Transverse colon (tissue), 4 donors: ENCODE measurements at regions not wholly inside any gene's neighbourhood (a gene's known extent, or its start where the extent isn't known, plus 50 kb on each side); places are given as distances from the start of the nearest gene placed in this dataset.

Source experiments
- DNase-seq: peaks from one replicate; pipeline ENCODE4 v3.0.0-alpha.2; 2019
- H3K27ac ChIP-seq, 4 donors: fragments of 200-600 bp; sonication (generic); 2 replicates each; pipeline ENCODE4 v1.5.1; 2016 to 2018; ENCODE audit warnings: inconsistent platforms in 4 of 4
- H3K27me3 ChIP-seq: fragments of 200-600 bp; sonication (generic); 2 replicates; pipeline ENCODE4 v1.5.1; 2017; ENCODE audit warnings: inconsistent platforms
- H3K36me3 ChIP-seq, 4 donors: fragments of 200-600 bp; sonication (generic); 2 replicates each; pipeline ENCODE4 v1.5.1; 2017 to 2019; ENCODE audit warnings: inconsistent platforms in 4 of 4
- H3K4me1 ChIP-seq, 4 donors: fragments of 200-600 bp; sonication (generic); 2 replicates each; pipeline ENCODE4 v1.5.1; 2017 to 2020; ENCODE audit warnings: inconsistent platforms in 4 of 4
- H3K4me3 ChIP-seq, 4 donors: fragments of 200-600 bp; sonication (generic); 1 replicate in 1 of 4; 2 replicates in 3 of 4; pipeline versions ENCODE4 v1.5.1 to v1.6.1; 2017 to 2019; ENCODE audit warnings: inconsistent platforms in 4 of 4
- H3K9me3 ChIP-seq, 2 donors: fragments of 200-600 bp; sonication (generic); 2 replicates each; pipeline ENCODE4 v1.5.1; 2017 to 2019; ENCODE audit warnings: inconsistent platforms in 2 of 2
- EP300 ChIP-seq: sonication (generic); formaldehyde crosslinking; IDR thresholded peaks from one replicate; pipeline ENCODE4 v1.6.1; 2017; ENCODE audit warnings: antibody characterized with exemption, low read depth
- POLR2A ChIP-seq: fragments of 450-650 bp; IDR thresholded peaks from one replicate; pipeline ENCODE4 v1.6.1; 2016; ENCODE audit warnings: antibody characterized with exemption, mild to moderate bottlenecking, moderate library complexity
- POLR2AphosphoS5 ChIP-seq, 3 donors: sonication (generic); formaldehyde crosslinking; IDR thresholded peaks; one replicate each; pipeline ENCODE4 v1.6.1; 2016; ENCODE audit warnings: antibody characterized with exemption in 3 of 3
- WGBS, 2 donors: methylation state at CpG; one replicate each; pipeline ENCODE4 v1.1.5; 2018; ENCODE audit warnings: low coverage in 1 of 2; 5-methylcytosine and 5-hydroxymethylcytosine counted together
- in situ Hi-C, 4 donors: fragments of 200-750 bp; cut with MboI; loops; one replicate each; pipeline versions ENCODE4 v1.15.0 to v1.15.1; 2017; ENCODE audit warnings: low sequenced_read_pairs in 3 of 4, low pct_ligation_motif_present in 1 of 4, low pct_unique_long_range_greater_than_20kb in 1 of 4
- intact Hi-C: fragments of 100-400 bp; cut with DNase I; formaldehyde crosslinking; loops from one replicate; pipeline ENCODE4 v1.15.1; 2023; ENCODE audit warnings: low total_unique reads
- TF ChIP-seq, protein P1 (sequence below), 5 experiments: fragments of 200-600 bp in 3 of 5; fragments of 450-650 bp in 2 of 5; sonication (generic) in 3 of 5; IDR thresholded peaks; 1 replicate in 2 of 5; 2 replicates in 3 of 5; pipeline ENCODE4 v1.5.1; 2016 to 2017; ENCODE audit warnings: antibody characterized with exemption in 5 of 5, inconsistent platforms in 3 of 5, mild to moderate bottlenecking in 2 of 5, moderate library complexity in 1 of 5

DNA sequence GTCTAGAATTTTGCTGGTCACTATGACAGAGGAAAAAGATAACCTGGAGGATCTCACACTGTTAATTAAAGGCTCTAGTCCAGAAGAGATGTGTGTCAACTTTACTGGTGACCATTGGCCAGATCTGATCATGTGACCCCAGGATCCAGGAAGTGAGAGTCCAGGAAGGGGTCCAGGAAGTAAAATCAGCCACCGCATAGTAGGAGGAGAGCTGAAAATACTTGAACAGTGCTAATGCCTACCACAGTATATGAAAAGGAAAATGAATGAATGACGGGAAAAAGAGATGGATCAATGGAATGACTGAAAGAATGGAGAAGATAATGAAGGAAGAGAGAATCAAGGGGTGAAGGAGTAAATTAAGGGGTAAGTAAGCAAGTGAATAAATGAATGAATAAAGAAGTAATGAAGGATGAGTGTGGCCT is 415.3 kb downstream of the RPS24 start:
- no peak for TF ChIP-seq EP300
- TF ChIP-seq POLR2A, result no peak
- TF ChIP-seq, protein P1, sequence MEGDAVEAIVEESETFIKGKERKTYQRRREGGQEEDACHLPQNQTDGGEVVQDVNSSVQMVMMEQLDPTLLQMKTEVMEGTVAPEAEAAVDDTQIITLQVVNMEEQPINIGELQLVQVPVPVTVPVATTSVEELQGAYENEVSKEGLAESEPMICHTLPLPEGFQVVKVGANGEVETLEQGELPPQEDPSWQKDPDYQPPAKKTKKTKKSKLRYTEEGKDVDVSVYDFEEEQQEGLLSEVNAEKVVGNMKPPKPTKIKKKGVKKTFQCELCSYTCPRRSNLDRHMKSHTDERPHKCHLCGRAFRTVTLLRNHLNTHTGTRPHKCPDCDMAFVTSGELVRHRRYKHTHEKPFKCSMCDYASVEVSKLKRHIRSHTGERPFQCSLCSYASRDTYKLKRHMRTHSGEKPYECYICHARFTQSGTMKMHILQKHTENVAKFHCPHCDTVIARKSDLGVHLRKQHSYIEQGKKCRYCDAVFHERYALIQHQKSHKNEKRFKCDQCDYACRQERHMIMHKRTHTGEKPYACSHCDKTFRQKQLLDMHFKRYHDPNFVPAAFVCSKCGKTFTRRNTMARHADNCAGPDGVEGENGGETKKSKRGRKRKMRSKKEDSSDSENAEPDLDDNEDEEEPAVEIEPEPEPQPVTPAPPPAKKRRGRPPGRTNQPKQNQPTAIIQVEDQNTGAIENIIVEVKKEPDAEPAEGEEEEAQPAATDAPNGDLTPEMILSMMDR (IDR thresholded peaks at IDR 0.05), result no peak
- TF ChIP-seq POLR2AphosphoS5 (IDR thresholded peaks at IDR 0.05), result no peak
- H3K4me3 ChIP-seq, result no peak overlapping the region
- no peaks in the 10 kb centered on the region for H3K9me3 ChIP-seq
- in situ Hi-C loops, result no loop called here
- H3K4me1 ChIP-seq, result no peaks in the 10 kb centered on the region
- WGBS, 2 donors, result 88 to 93% methylated on average over 1 to 2 of the region's 2 CpGs
- DNase-seq, result no peak
- intact Hi-C loops, result no loop called here
- H3K36me3 ChIP-seq, result no peaks in the 10 kb centered on the region
- no peak overlapping the region for H3K27ac ChIP-seq
- H3K27me3 ChIP-seq, result no peaks in the 10 kb centered on the region

DNA sequence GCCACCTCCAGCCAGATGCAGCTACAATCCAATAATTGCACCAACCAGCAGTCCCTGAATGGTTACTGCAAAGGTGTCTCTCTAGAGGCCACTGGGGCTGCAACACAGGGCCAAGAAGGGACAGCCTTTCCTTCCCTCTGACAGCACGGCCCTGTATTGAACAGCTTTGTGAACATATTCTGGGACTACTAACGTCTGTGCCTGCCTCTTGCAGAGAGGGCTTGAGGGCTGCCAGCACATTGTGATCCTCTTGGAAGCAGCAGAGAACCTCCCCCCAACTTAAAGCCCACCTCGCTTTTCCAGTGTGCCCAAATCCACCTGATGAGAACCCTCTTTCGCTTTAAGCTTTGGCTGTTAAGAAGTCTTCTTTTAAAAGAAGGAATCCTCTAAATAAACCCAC is 415.9 kb downstream of the RPS24 start:
- in situ Hi-C loops, result no loop called here
- no peak for DNase-seq

GRCh38 chr10:78450239-78450638 is 416.6 kb downstream of the RPS24 start:
- no peak for DNase-seq
- no peaks in the 10 kb centered on the region for H3K27me3 ChIP-seq
- TF ChIP-seq, protein P1 (IDR thresholded peaks at IDR 0.05), result no peak
- no peak for TF ChIP-seq POLR2AphosphoS5 (IDR thresholded peaks at IDR 0.05)
- no peak for TF ChIP-seq EP300
- TF ChIP-seq POLR2A, result no peak
- intact Hi-C loops (no loop called here), in situ Hi-C loops (no loop called here)
- H3K36me3 ChIP-seq, result no peaks in the 10 kb centered on the region
- H3K9me3 ChIP-seq, result no peaks in the 10 kb centered on the region
- 73 to 100% methylated on average over 1 to 3 of the region's 3 CpGs for WGBS, 2 donors
- H3K27ac ChIP-seq, result no peak overlapping the region
- H3K4me1 ChIP-seq, result no peaks in the 10 kb centered on the region
- H3K4me3 ChIP-seq, result no peak overlapping the region

More for the DNA sequence above, 415.9 kb downstream of the RPS24 start:
- 88 to 93% methylated on average over 2 to 4 of the region's 4 CpGs for WGBS, 2 donors
- TF ChIP-seq EP300, result no peak
- TF ChIP-seq POLR2A, result no peak
- TF ChIP-seq POLR2AphosphoS5 (IDR thresholded peaks at IDR 0.05), result no peak
- TF ChIP-seq, protein P1 (IDR thresholded peaks at IDR 0.05), result no peak
- Histone ChIP-seq H3K4me1 (no peaks in the 10 kb centered on the region), H3K27me3 (no peaks in the 10 kb centered on the region), H3K4me3 (no peak overlapping the region), H3K27ac (no peak overlapping the region), H3K9me3 (no peaks in the 10 kb centered on the region), H3K36me3 (no peaks in the 10 kb centered on the region)
- intact Hi-C loops, result no loop called here

DNA sequence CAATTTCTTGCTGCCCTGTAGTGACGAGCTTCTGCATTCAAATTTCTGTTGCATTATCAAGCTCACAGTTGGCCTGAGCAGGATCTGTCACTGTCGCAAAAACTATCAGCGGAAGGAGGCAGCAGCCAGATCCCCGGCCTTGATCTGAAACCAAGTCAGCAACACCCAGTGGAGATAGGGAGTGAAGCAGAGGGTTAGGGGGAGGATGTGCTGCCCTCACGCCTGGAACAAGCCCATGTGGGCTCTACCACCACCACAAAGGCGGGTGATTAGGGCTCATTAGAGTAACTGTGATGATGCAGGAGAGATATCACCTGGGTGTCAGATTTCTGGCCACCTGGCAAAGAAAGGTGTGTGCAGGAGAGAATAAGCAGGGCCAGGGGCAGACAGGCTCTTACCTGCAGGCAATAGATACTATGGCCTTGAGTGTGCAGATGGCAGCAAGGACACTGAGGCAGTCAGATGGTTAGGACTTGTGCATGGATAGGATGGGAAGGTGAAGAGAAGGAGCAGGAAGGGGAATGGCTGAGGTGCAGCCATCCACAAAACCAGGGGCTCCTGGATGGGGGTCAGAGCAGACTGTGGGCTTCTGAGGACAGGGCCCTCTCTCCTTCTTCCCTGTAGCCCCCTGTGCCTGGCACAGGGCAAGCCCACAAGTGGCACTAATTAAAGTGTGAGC is 417.3 kb downstream of the RPS24 start:
- intact Hi-C loops, result no loop called here
- in situ Hi-C loops, result no loop called here
- TF ChIP-seq, protein P1 (IDR thresholded peaks at IDR 0.05), result no peak
- TF ChIP-seq POLR2AphosphoS5 (IDR thresholded peaks at IDR 0.05) (no peak), EP300 (no peak), POLR2A (no peak)
- no peaks in the 10 kb centered on the region for H3K36me3 ChIP-seq
- H3K4me3 ChIP-seq, result no peak overlapping the region
- no peaks in the 10 kb centered on the region for H3K9me3 ChIP-seq
- peaks cover 0 to 4% (median 0%) of the 10 kb centered on the region in 4 donors for H3K4me1 ChIP-seq
- H3K27ac ChIP-seq, result no peak overlapping the region
- WGBS, 2 donors, result 80% methylated on average over 6 of the region's 6 CpGs; no CpG with 5 or more reads in 1 of the 2 donors
- DNase-seq, result no peak
- H3K27me3 ChIP-seq, result no peaks in the 10 kb centered on the region
